NCI-H1048 (cell line): ENCODE measurements at regions not wholly inside any gene's neighbourhood (a gene's known extent, or its start where the extent isn't known, plus 50 kb on each side); places are given as distances from the start of the nearest gene placed in this dataset.
"Not testable (repeated sequence)": the region's sequence is repeated elsewhere in the genome, so short reads cannot be mapped to it uniquely, and the experiment has no call there.

Source experiments
- DNase-seq: peaks from one replicate; lab custom pipeline; 2025; lab: John Stamatoyannopoulos, UW

DNA sequence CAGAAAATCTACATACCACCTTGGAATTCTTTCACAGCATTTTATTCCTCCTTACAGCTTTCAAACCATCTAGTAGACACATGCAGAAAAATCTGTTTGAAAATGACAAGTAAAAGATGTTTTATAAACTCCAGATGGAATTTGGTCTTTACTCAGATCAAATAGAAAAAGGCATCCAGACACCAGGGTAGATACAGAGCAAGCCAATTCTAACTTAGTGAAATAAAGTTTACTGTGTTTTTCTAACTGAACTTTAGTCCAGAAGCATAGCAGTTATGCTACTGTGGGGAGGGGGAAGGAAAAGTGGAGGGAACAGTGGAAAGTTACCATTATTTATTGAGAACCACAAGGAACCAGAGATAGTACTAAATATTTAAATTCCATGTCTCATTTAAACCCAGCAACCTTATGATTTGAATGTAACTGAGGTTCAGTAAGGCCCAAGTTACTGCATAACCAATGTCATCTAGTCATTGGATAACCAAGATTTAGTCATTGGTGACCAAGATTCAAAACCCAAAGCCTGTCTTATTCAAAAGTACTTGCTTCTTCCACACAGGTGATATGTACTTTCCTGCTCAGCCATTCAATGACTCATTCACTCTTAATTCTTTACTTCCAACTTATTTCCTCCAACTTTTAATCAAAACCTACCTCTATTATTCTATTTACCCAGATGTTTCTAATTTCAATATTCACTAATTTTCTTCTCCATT is 57.7 kb downstream of the RAD51AP2 start:
- no peak for DNase-seq

DNA sequence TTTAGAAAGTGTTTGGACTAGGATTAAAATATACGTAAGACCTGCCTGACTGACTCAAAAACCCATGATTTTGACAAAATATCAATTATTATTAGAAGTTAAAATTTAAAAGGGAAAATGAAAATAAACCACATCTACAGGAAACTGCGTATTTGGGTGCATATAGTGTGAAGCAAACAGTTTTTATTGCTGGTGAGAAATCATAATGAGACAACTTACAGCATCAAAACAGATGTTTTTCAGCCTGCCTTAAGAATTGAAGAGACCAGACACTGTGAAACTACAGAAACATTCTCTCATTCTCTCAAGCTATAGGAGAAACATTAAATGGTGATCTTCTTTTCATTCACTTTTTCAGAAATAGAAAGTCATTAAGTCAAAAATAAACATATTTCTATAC is 62.9 kb downstream of the RAD51AP2 start:
- DNase-seq, result no peak

DNA sequence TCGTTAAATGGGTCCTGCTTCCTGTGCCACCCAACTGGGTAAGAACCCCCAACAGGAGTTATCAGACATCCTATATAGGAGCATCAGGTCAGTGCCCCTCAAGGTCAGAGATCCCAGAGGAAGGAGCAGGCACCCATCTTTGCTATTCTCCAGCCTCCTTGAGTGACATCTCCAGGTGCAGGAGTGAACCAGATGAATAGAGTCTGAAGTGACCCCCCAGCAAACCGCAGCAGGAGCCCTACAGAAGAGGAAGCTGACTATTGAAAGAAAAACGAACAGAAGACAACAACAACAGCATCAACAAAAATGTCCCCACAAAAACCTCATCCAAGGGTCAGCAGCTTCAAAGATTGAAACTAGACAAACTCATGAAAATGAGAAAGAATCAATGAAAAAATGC is 72.0 kb downstream of the RAD51AP2 start:
- DNase-seq, result not testable (repeated sequence)

DNA sequence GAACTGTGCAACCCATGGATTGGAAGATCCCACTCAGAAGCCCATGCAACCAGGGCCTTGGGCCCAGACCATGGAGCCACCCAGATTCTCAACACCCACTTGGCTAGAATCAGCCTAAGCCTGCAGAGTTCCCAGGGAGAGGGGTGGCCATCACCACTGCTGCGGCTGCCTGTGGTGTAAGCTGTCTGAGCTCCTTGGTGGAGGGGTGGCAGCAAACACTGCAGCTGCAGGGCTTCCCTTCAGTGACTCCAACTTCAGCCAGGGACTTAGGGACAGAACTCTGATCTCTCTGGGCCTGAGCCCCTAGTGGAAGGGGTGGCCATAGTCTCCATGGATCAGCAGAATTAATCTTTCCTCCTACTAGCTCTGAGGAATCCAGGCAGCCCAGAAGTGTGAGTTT is 72.5 kb downstream of the RAD51AP2 start:
- no peak for DNase-seq

DNA sequence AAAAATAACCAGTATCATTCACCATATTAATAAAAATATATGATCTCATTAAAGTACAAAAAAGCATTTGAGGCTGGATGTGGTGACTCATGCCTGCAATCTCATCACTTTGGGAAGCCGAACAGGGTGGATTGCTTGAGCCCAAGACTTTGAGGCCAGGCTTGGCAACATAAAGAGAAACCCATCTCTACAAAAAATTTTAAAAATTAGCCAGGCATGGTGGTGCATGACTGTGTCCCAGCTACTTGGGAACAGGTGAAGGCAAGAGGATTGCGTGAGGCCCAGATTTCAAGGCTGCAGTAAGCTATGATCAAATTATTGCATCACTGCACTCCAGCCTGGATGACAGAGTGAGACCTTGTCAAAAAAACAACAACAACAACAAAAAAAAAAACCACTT is 75.9 kb downstream of the RAD51AP2 start:
- DNase-seq, result no peak

DNA sequence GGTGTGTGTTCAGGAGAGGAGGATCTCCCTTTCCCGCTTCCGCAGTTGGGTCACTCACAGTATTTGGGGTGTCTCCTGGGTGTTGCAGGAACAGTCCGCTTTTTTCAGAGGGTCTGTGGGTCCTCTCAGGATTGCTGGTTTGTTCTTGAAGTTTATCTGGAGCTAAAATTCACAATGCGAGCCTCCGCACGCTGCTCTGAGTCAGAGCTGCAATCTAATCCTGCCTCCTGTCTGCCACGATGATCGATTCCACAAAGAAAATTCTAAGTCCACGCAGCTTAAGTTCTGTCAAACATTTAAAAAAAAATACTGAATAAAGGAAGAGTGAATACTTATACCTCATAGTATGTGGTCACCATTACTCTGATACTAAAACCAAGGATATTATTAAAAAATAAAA is 76.5 kb downstream of the RAD51AP2 start:
- DNase-seq, result no peak

DNA sequence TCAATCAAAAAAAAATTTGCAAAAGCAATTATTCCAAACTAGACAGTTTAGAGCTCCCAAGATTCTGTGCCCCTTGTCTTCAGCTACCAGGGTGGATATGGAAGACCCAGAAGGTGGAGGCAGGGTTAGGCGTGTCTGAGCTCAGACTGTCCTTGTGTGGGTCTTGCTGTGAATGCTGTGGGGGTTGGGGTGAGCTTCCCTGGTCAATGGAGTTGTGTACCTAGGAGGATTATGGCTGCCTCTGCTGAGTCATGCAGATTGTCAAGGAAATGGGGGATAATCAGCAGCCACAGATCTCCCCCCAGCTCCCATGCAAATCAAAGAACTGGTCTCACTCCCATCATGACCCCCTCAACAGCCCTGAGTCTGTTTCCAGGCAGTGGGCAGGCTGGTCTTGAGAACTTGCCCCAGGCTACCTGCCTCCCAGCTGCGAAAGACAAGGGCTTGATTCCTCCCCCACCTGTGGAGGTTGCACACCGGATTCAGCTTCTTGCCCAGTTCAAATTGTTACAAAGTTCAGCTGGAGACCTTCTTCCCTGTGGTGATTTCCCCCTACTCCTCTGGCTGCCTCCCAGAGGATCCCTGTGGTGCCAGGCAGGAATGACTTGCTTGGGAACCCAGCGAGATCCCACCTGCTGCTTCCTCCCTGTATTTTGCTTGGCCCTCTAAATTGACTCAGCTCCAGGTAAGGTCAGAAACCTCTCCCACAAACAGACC is 77.0 kb downstream of the RAD51AP2 start:
- no peak for DNase-seq

DNA sequence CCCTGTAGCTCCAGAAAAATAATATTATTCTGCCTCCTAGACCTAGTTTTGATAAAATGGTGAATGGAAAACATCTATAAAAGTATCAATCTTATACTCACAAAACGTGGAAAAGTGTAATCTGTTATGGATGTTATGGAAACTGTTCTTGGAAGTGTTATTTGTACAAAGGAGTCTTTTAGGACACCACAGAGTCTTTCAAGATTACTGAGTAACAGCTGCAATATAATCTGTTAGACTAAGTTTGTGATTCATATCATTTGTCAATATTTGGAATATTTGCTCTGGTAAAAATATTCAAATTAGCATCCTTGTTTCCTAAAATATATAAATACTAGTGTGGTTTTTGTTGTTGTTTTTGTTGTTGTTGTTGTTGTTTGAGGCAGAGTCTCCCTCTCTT is 87.9 kb downstream of the RAD51AP2 start:
- DNase-seq, result no peak

DNA sequence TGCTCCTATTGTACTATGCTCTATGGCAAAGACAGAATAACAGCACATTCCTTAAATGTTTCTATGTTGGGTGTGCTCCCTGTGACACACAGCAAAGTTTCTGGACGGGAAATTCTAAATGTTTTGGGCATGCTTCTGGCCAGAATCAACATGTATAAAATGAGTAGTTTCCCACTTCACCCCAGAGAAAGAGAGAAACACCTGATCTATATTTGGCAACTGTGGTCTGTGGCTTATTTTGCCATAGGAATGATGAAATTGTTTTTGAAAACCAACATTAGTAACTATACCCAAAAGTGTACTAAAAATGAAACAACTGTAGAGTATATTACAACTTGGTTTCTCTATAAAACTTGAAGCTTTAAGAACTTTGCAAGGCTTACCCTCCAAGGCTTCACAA is 89.1 kb downstream of the RAD51AP2 start:
- DNase-seq, result no peak

DNA sequence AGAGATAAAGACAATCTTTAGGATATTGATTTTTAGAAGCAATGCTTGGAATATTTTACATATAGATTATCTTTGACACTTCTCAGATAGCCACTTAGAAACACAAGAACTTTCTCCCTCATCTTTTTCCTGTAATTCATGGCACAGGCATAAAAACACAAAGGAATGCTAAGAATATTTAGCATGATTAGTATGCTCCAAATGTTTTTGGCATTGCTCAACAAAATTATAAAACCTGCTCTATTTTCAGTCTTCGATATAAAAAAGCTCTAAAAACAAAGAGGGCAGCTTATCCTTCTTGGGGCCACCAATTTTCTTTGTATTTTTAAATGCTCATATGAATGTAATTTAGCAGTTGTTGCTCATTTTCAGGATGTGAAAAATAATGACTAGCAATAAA is 90.8 kb downstream of the RAD51AP2 start:
- no peak for DNase-seq

DNA sequence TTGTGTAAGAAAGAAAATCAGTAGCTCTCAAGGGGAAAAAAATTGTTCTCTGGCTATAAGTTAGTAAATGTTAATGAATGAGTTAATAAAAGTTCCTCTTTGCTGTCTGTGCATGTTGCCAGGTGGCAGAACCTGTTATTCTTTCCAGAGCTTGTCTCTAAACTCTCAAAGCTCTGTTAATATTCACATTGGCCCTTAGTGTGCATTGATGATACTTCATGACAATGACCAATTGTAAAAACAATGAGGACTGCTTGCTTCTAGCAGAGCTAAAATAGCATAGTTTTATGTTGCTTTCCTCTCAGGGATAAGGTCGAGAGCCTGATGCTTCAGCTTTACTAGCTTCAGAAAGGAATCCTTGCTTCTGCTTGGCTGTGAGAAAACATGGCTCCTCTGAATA is 91.5 kb downstream of the RAD51AP2 start:
- no peak for DNase-seq

DNA sequence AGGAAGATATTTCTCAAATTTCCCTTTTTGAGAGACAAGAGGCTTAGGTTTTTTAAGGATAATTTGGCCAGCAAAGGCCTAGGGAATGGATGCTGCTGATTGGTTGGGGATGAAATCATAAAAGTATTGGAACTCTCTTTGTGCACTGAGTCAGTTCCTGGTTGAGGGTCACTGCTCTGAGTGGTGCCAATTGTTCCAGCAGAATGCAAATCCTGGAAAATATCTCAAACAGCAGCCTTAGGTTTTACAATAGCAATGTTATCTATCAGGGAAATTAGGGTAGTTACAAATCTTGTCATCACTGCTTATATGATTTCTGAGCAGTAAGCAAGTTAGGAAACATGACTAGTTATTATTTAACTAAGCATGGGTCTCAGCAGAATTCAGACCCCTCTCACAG is 96.2 kb downstream of the RAD51AP2 start:
- DNase-seq, result no peak

DNA sequence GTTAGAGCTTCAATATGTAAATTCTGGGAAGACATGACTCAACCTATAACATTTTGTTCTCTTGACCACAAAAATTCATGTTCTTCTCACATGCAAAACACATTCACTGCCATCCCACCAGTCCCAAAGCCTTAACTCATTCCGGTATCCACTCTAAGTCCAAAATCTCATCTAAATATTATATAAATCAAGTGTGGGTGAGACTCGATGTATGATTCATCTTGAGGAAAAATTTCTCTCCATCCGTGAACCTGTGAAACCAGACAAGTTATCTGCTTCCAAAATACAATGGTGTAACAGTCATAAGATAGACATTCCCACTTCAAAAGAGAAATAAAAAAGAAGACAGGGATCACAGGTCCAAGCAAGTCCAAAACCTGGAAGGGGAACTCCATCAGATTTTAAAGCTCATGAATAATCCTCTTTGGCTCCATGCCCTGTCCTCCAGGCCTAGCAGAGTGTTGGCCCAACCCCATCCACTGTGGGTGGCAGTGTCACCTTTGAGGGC is 101.3 kb downstream of the RAD51AP2 start:
- DNase-seq, result no peak

DNA sequence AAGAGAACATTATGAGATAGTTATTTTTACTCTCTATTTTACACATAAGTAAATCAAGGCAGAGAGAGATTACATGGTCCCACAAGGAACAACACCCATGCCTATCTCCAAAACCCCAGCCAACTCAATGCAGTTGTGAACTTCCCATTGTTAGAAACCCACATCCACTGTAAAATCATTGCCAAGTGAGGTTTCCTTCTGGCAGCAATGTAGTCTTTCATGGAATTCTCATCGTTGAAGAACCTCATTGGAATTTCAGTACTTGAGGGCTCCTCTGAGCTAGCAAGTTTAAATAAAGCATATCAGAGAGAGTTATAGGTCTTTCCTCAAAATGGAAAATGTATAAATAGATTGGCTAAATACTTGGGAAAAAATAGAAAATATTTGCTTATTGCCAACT is 105.2 kb downstream of the RAD51AP2 start:
- no peak for DNase-seq

DNA sequence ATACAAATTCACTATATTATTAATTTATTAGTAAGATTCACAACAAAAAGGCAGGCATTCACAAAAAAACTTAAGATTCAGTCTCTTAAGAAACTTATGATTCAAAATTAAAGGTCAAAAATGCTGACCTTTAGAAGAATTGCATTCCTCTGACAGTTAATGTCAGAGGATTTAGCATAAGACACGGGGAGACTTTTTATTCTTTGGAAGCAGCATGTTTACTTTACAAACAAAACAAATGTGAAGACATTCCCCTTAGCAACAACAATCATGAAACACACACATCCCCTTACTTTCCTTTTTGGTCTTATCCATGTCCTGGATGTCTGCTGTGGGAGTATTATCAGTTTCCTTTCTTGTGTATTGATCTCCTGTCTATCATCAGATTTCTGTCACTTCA is 117.1 kb downstream of the RAD51AP2 start:
- no peak for DNase-seq

DNA sequence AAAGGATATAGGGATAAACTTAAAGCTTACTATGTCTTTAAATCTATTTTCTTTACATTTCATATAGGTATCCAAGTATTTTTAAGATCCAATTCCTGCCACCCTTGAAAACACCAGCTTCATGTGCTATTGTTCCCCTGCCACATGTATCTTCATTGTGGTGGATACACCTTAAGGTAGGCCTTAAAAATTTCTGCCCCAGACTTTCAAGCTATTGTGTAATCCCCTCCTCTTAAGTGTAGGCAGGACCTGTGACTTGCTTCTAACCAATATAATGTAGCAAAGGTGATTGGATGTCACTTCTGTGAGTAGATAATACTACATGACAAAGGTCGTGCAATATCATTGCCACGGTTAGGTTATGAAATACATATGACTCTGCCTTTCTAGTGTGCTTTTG is 119.5 kb downstream of the RAD51AP2 start:
- DNase-seq, result no peak

DNA sequence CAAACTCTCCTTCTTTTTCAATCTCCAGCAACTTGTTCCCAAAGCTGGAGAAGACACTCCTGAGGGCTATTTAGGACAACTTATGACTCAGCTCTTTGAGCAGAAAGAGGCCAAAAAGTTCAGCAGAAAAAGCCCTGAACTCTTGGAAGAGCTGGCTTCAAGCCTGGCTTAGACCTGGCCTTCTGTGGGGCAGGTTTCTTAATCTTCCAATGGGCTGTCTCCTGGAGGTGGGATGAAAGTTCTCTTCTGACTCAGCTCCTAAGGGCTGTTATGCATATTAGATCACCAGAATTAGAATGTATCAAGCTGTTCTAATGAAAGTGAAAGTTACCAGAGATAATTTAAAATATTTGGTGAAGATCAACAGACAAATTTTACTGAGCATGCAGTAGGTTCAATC is 129.4 kb downstream of the RAD51AP2 start:
- no peak for DNase-seq

DNA sequence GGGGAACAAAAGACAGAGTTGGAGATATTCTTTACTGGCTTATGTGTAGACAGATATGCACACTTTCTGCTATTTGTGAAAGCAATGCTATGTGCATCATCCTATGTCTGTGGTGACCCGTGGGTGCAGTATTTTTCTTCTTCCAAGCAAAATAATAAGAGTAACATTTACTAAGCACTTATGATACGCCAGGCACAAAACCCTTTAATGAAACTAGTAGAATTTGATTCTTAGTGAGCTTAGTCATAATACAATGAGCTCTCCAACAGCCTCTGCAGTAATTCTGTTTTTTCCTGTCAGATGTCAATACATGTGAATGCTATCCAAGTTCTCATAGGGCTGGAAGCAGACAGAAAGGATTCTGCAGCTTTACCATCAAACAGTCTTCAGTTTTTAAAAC is 130.6 kb downstream of the RAD51AP2 start:
- no peak for DNase-seq

DNA sequence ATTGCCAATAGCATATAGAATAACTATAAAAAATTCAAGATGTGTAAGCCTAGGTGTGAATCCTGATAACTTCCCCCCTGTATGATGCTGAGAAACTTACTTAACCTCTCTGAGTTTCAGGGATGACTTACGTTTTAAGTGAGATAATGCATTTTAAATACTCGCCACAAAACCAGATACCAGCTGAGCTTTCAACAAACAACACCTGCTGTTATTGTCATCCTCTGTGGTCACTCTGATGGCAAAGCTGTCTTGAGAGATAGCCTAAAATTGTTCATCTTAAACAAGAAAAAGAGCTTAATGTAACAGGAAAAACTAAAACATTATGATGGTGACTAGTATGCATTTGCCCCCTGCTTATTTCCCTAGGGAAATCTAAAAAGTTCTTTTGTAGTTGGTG is 131.5 kb downstream of the RAD51AP2 start:
- no peak for DNase-seq

DNA sequence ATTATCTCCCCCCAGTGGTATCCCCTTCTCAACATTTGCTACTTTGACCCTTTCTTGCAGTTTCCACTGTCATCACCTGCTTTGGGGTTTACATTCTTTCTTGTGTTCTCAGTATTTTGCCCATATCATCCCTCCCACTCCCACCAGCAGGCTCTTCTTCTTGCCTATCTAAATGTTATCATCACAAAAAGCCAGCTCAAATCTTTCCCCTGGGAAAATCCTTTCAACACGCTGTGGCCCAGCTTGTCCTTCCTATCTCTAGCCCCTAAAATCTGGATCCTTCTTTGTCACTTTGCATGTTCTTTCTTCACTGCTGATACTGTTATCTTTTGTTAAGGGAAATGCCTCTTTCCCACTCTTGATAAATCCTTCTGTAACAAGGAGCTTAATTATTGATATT is 138.2 kb downstream of the RAD51AP2 start:
- DNase-seq, result no peak

DNA sequence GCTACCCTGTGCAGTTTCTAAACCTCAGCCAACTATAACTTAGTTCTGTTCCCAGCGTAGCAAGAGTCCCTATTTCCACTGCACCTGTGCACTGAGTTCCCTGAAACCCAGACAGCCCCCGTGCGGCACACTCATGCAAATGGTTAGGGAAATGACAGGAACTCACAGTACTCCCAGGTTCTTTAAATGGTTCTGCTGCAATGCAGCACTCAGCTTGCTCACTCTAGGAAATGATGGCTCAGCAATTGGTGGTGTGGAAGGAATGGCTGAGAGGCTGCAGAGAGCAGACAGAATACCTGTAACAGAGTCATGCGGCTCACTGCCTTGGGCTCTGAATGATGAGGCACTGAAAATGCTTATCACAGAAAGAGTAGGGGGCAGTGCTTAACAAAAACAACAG is 143.0 kb downstream of the RAD51AP2 start:
- no peak for DNase-seq

DNA sequence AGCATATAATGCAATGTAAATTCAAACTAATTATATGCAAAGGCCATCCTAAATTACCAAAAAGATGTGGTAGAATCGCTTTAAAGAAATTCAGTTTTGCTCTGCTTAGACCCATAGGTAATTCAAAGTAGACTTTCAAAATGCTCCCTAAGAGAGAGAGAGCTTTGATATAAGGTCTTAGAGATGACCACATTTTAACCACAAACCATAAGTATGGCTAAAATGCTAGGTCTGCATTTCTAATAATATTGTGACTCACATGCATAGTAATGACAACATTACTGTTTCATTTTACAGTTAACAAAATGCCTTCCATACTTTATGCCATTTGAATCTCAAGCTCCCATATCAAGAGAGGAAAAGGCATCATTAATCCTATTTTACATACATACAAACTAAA is 144.5 kb downstream of the RAD51AP2 start:
- DNase-seq, result no peak

DNA sequence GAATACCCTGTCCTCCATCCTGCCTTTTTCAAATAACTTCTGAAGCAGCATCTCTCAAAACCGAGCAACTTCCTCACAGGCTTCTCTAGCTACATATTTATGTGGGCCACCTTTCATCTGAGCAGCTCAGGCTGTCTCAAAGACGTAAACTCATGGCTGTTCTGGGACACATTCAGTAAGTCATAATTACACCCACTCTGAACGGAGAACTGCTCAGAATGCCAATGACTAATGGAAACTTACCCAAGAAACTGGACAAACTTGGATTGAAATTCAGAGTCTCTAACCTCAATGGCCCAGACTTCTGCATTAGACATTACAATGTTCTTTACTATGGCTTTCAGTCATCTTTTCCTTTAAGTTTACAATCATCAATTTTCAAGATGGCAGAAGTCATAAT is 145.2 kb downstream of the RAD51AP2 start:
- no peak for DNase-seq

DNA sequence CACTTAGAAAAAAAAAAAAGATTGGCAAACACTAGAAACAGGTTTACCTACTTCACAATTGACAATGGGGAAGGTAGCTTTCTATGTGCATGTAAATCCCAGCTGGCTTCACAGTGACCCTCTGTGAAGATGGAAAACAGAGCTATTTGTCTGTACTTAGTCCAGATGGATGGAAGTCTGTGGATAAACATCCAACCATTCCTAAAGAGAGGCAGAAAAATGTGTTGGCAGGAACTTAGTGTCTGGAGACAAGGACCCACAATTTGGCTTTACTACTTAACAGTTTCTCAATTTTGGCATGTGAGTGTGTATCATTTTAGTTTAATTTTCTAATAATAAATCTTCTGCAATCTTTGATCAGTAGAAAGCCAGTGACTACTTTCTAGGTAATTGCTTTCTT is 154.4 kb downstream of the RAD51AP2 start:
- DNase-seq, result no peak
